ENCODE measurements at regions not wholly inside any gene's neighbourhood (a gene's known extent, or its start where the extent isn't known, plus 50 kb on each side); places are given as distances from the start of the nearest gene placed in this dataset.

- no peak overlapping the region for H2AFZ ChIP-seq (ENCODE audit: low read depth, low read length)
- DNase-seq (ENCODE audit: low read depth, low spot score): no peak
- POLR2A ChIA-PET: no interaction called here
- no peaks in the 10 kb centered on the region for H3K27me3 ChIP-seq (ENCODE audit: control insufficient read depth in 2 of 2, insufficient read depth in 2 of 2, low read length in 2 of 2)
- H3K4me1 ChIP-seq (ENCODE audit: control insufficient read depth, extremely low read depth, insufficient read depth, low read length): peaks cover 32% of the 10 kb centered on the region
- H3K27ac ChIP-seq (ENCODE audit: insufficient read depth, low read depth, low read length): peak overlapping the region; percentile 82
- H4K20me1 ChIP-seq (replicated peaks; ENCODE audit: control insufficient read depth, extremely low read depth, insufficient read depth, low read length): no peaks in the 10 kb centered on the region
- no peaks in the 10 kb centered on the region for H3K9me1 ChIP-seq (replicated peaks; ENCODE audit: control insufficient read depth, extremely low read depth, insufficient read depth, low read length)
- no peak for TF ChIP-seq POLR2A (IDR thresholded peaks at IDR 0.05; ENCODE audit: low read depth, low read length)
- no peak for TF ChIP-seq CTCF (IDR thresholded peaks at IDR 0.05; ENCODE audit: extremely low read depth in 1 of 2, insufficient read depth in 1 of 2, low read depth in 1 of 2, low read length in 2 of 2)
- TF ChIP-seq EZH2 (IDR thresholded peaks at IDR 0.05; ENCODE audit: borderline replicate concordance, low read depth, low read length, severe bottlenecking): no peak
- H3K4me2 ChIP-seq (ENCODE audit: insufficient read depth, low read length): peak overlapping the region; percentile 6
- H3K9me3 ChIP-seq (replicated peaks; ENCODE audit: control insufficient read depth, insufficient read depth, low read length): no peaks in the 10 kb centered on the region
- CTCF ChIA-PET: interaction anchor here (1.1 to 2.5 kb wide), 8 partner anchors 10 to 450 kb away, joined by 3 to 28 read pairs (median 4); partner anchors contain the start of gene FAM3C
- TSS peak; percentile 73 for BruUV-seq (replicated peaks)
- intact Hi-C loops (cut with micrococcal nuclease): loop anchor here (1.0 to 10.0 kb wide), 4 partner anchors 14 to 739 kb away; partner anchors contain the start of gene ING3
- no peak for FAIRE-seq
- dilution Hi-C loops (cut with MboI; ENCODE audit: extremely low pct_ligation_motif_present, low sequenced_read_pairs): no loop called here
- no peaks in the 10 kb centered on the region for H3K36me3 ChIP-seq (ENCODE audit: control insufficient read depth in 2 of 2, extremely low read depth in 1 of 2, insufficient read depth in 2 of 2, low read length in 2 of 2)
- no peaks in the 10 kb centered on the region for H3K79me2 ChIP-seq (ENCODE audit: control insufficient read depth, insufficient read depth, low read length)
- peak overlapping the region; percentile 5 for H3K9ac ChIP-seq (replicated peaks; ENCODE audit: extremely low read depth, insufficient read depth, low read length)
- no peak overlapping the region for H3K4me3 ChIP-seq (replicated peaks in 1 of 3; ENCODE audit: insufficient read depth in 1 of 3, low read depth in 1 of 3, low read length in 3 of 3)
These were observed 148.1 kb upstream of the FAM3C start for GRCh38 chr7:121544238-121544637.

- H3K9me3 ChIP-seq (replicated peaks; ENCODE audit: control insufficient read depth, insufficient read depth, low read length): no peaks in the 10 kb centered on the region
- no peaks in the 10 kb centered on the region for H3K9me1 ChIP-seq (replicated peaks; ENCODE audit: control insufficient read depth, extremely low read depth, insufficient read depth, low read length)
- no peak for FAIRE-seq
- H3K9ac ChIP-seq (replicated peaks; ENCODE audit: extremely low read depth, insufficient read depth, low read length): no peak overlapping the region
- ChIA-PET POLR2A (no interaction called here), CTCF (interaction anchor here (1.0 kb wide), 1 partner anchor 174 kb away, joined by 3 read pairs; no protein-coding TSS in a partner anchor)
- H3K27me3 ChIP-seq (ENCODE audit: control insufficient read depth in 2 of 2, insufficient read depth in 2 of 2, low read length in 2 of 2): no peaks in the 10 kb centered on the region
- intact Hi-C loops (cut with micrococcal nuclease) (loop anchor here (10.0 kb wide), 2 partner anchors 587 to 737 kb away; partner anchors contain the start of gene ING3), dilution Hi-C loops (cut with MboI; ENCODE audit: extremely low pct_ligation_motif_present, low sequenced_read_pairs) (no loop called here)
- no TSS peak for BruUV-seq (replicated peaks)
- no peak overlapping the region for H3K4me2 ChIP-seq (ENCODE audit: insufficient read depth, low read length)
- H3K27ac ChIP-seq (ENCODE audit: insufficient read depth, low read depth, low read length): no peak overlapping the region
- no peak overlapping the region for H3K4me3 ChIP-seq (replicated peaks in 1 of 3; ENCODE audit: insufficient read depth in 1 of 3, low read depth in 1 of 3, low read length in 3 of 3)
- TF ChIP-seq CTCF (IDR thresholded peaks at IDR 0.05; ENCODE audit: extremely low read depth in 1 of 2, insufficient read depth in 1 of 2, low read depth in 1 of 2, low read length in 2 of 2) (no peak), EZH2 (IDR thresholded peaks at IDR 0.05; ENCODE audit: borderline replicate concordance, low read depth, low read length, severe bottlenecking) (no peak), POLR2A (IDR thresholded peaks at IDR 0.05; ENCODE audit: low read depth, low read length) (no peak), MAX (IDR thresholded peaks at IDR 0.05; ENCODE audit: insufficient read depth, insufficient read length) (no peak), JUN (IDR thresholded peaks at IDR 0.05; ENCODE audit: borderline replicate concordance, insufficient read depth, insufficient read length, low read depth) (no peak)
- H3K79me2 ChIP-seq (ENCODE audit: control insufficient read depth, insufficient read depth, low read length): no peaks in the 10 kb centered on the region
- no peaks in the 10 kb centered on the region for H3K36me3 ChIP-seq (ENCODE audit: control insufficient read depth in 2 of 2, extremely low read depth in 1 of 2, insufficient read depth in 2 of 2, low read length in 2 of 2)
- peaks cover 22% of the 10 kb centered on the region for H3K4me1 ChIP-seq (ENCODE audit: control insufficient read depth, extremely low read depth, insufficient read depth, low read length)
- no peak overlapping the region for H2AFZ ChIP-seq (ENCODE audit: low read depth, low read length)
- DNase-seq (ENCODE audit: low read depth, low spot score): no peak
- no peaks in the 10 kb centered on the region for H4K20me1 ChIP-seq (replicated peaks; ENCODE audit: control insufficient read depth, extremely low read depth, insufficient read depth, low read length)
These were observed 145.3 kb upstream of the FAM3C start for GRCh38 chr7:121541457-121541856.
